Body of pancreas (tissue), 4 donors: ENCODE measurements at regions not wholly inside any gene's neighbourhood (a gene's known extent, or its start where the extent isn't known, plus 50 kb on each side); places are given as distances from the start of the nearest gene placed in this dataset.

ENCODE experiments used
- CTCF ChIP-seq, 7 experiments: fragments of 450-650 bp in 4 of 7; fragments of 200-600 bp in 3 of 7; sonication (generic) in 3 of 7; IDR thresholded peaks; one replicate each; pipeline ENCODE4 v1.5.1; 2016 to 2019; ENCODE audit warnings: antibody characterized with exemption in 7 of 7
- POLR2A ChIP-seq, 3 donors: fragments of 450-650 bp; IDR thresholded peaks; one replicate each; pipeline ENCODE4 v1.6.1; 2016; ENCODE audit warnings: antibody characterized with exemption in 3 of 3, mild to moderate bottlenecking in 2 of 3

GRCh38 chr4:63233671-63234070 is 1175.6 kb downstream of the TECRL start:
- no peak for TF ChIP-seq POLR2A (IDR thresholded peaks at IDR 0.05)
- TF ChIP-seq CTCF (IDR thresholded peaks at IDR 0.05) = no peak
